Endothelial cell of umbilical vein (primary cell): ENCODE measurements at regions not wholly inside any gene's neighbourhood (a gene's known extent, or its start where the extent isn't known, plus 50 kb on each side); places are given as distances from the start of the nearest gene placed in this dataset.

ENCODE experiments used
- BruUV-seq: library from RNA; stranded (reverse); fragments of 400-500 nt; replicated peaks from 2 replicates; lab custom pipeline; 2021; lab: Mats Ljungman, UMichigan
- CTCF ChIA-PET: fragments of 300-600, 350-600 bp; sonication (Branson Sonifier 250); formaldehyde crosslinking; loops from one replicate; lab custom pipeline; 2021; ENCODE audit warnings: antibody characterized with exemption, inconsistent platforms; lab: Charles Lee
- POLR2A ChIA-PET: fragments of 300-600, 350-600 bp; sonication (Branson Sonifier 250); formaldehyde crosslinking; loops from one replicate; lab custom pipeline; 2021; ENCODE audit warnings: antibody characterized with exemption, inconsistent platforms; lab: Charles Lee
- DNase-seq: peaks from one replicate; pipeline ENCODE4 v3.0.0-alpha.2; 2011; ENCODE audit warnings: low read depth, low spot score
- FAIRE-seq: peaks from 2 replicates; lab custom pipeline; 2011; peaks lifted over from hg19 to GRCh38; lab: Jason Lieb, UNC
- H2AFZ ChIP-seq: 2 replicates; pipeline ENCODE4 v1.6.0; 2012; ENCODE audit warnings: low read depth, low read length, control low read depth, inconsistent platforms
- H3K27ac ChIP-seq: 2 replicates; pipeline ENCODE4 v1.5.1; 2011; ENCODE audit warnings: low read depth, mild to moderate bottlenecking, control low read depth, low read length, moderate library complexity; ENCODE audit not compliant: insufficient read depth
- H3K27me3 ChIP-seq, 2 experiments: 2 replicates each; pipeline versions ENCODE4 v1.6.0 to v1.6.1; 2011; ENCODE audit warnings: low read length in 2 of 2, mixed read lengths in 1 of 2; ENCODE audit not compliant: control insufficient read depth in 2 of 2, insufficient read depth in 2 of 2
- H3K36me3 ChIP-seq, 2 experiments: 2 replicates in 1 of 2; 3 replicates in 1 of 2; pipeline ENCODE4 v1.5.1; 2011; ENCODE audit warnings: low read length in 2 of 2, mild to moderate bottlenecking in 1 of 2, moderate library complexity in 1 of 2; ENCODE audit not compliant: control insufficient read depth in 2 of 2, insufficient read depth in 2 of 2; ENCODE audit errors: extremely low read depth in 1 of 2
- H3K4me1 ChIP-seq: 3 replicates; pipeline ENCODE4 v1.5.1; 2011; ENCODE audit warnings: mild to moderate bottlenecking, low read length; ENCODE audit not compliant: control insufficient read depth, insufficient read depth; ENCODE audit errors: extremely low read depth
- H3K4me2 ChIP-seq: 2 replicates; pipeline ENCODE4 v1.6.1; 2011; ENCODE audit warnings: low read length, control low read depth, mixed read lengths; ENCODE audit not compliant: insufficient read depth
- H3K4me3 ChIP-seq, 3 experiments: fragments of 200-600 bp in 1 of 3; sonication (generic), shearing (Covaris generic) in 1 of 3; replicated peaks in 1 of 3; 2 replicates each; pipeline ENCODE4 v1.5.1; 2011 to 2016; ENCODE audit warnings: control low read depth in 3 of 3, low read length in 3 of 3, mild to moderate bottlenecking in 2 of 3, inconsistent platforms in 1 of 3, low read depth in 1 of 3, moderate library complexity in 1 of 3; ENCODE audit not compliant: insufficient read depth in 1 of 3
- H3K79me2 ChIP-seq: 2 replicates; pipeline ENCODE4 v1.6.0; 2012; ENCODE audit warnings: low read length, inconsistent platforms; ENCODE audit not compliant: control insufficient read depth, insufficient read depth
- H3K9ac ChIP-seq: replicated peaks from 2 replicates; pipeline ENCODE3; 2011; ENCODE audit warnings: low read length, control low read depth; ENCODE audit not compliant: insufficient read depth; ENCODE audit errors: extremely low read depth
- H3K9me1 ChIP-seq: replicated peaks from 3 replicates; pipeline ENCODE4 v1.6.0; 2011; ENCODE audit warnings: mild to moderate bottlenecking, low read length; ENCODE audit not compliant: control insufficient read depth, insufficient read depth; ENCODE audit errors: extremely low read depth
- H3K9me3 ChIP-seq: replicated peaks from 2 replicates; pipeline ENCODE4 v1.5.1; 2012; ENCODE audit warnings: low read length, inconsistent platforms; ENCODE audit not compliant: control insufficient read depth, insufficient read depth
- H4K20me1 ChIP-seq: replicated peaks from 2 replicates; pipeline ENCODE3; 2011; ENCODE audit warnings: mild to moderate bottlenecking, low read length; ENCODE audit not compliant: control insufficient read depth, insufficient read depth; ENCODE audit errors: extremely low read depth
- EZH2 ChIP-seq: IDR thresholded peaks from 2 replicates; pipeline ENCODE4 v1.6.1; 2012; ENCODE audit warnings: borderline replicate concordance, low read depth, mild to moderate bottlenecking, moderate library complexity, low read length, inconsistent platforms; ENCODE audit not compliant: severe bottlenecking
- FOS ChIP-seq: IDR thresholded peaks from 2 replicates; pipeline ENCODE4 v1.6.1; 2011; ENCODE audit warnings: mild to moderate bottlenecking, low read length, moderate library complexity, borderline replicate concordance; ENCODE audit not compliant: insufficient read depth
- GATA2 ChIP-seq: IDR thresholded peaks from 2 replicates; pipeline ENCODE4 v1.7.0; 2011; ENCODE audit warnings: low read depth, mild to moderate bottlenecking, moderate library complexity, mixed read lengths, low read length; ENCODE audit not compliant: insufficient read length, insufficient read depth
- JUN ChIP-seq: IDR thresholded peaks from 2 replicates; pipeline ENCODE4 v1.6.1; 2011; ENCODE audit warnings: borderline replicate concordance, low read depth; ENCODE audit not compliant: insufficient read length, insufficient read depth
- POLR2A ChIP-seq: IDR thresholded peaks from 2 replicates; pipeline ENCODE4 v1.6.1; 2012; ENCODE audit warnings: low read depth, mild to moderate bottlenecking, control low read depth, low read length
- POLR2AphosphoS5 ChIP-seq: IDR thresholded peaks from 2 replicates; pipeline ENCODE4 v1.6.1; 2012; ENCODE audit warnings: low read depth, mild to moderate bottlenecking, control low read depth, low read length, moderate library complexity; ENCODE audit not compliant: insufficient read depth
- dilution Hi-C: fragments of 300-500 bp; cut with MboI; formaldehyde crosslinking; loops from one replicate; pipeline ENCODE4 v1.15.0; 2019; ENCODE audit warnings: low sequenced_read_pairs; ENCODE audit not compliant: extremely low pct_ligation_motif_present
- intact Hi-C: fragments of 100-400 bp; cut with micrococcal nuclease; formaldehyde crosslinking; loops from one replicate; pipeline ENCODE4 v1.10.0; 2022
- TF ChIP-seq, protein P1 (sequence below): IDR thresholded peaks from 2 replicates; pipeline ENCODE4 v1.6.1; 2011; ENCODE audit not compliant: insufficient read depth, insufficient read length
- TF ChIP-seq, protein P2 (sequence below), 2 donors: IDR thresholded peaks; 1 replicate in 1 of 2; 2 replicates in 1 of 2; pipeline ENCODE4 v1.5.1; 2011; ENCODE audit warnings: low read length in 2 of 2, mild to moderate bottlenecking in 2 of 2, moderate library complexity in 2 of 2, control low read depth in 1 of 2, inconsistent platforms in 1 of 2, low read depth in 1 of 2; ENCODE audit not compliant: insufficient read depth in 1 of 2; ENCODE audit errors: extremely low read depth in 1 of 2

DNA sequence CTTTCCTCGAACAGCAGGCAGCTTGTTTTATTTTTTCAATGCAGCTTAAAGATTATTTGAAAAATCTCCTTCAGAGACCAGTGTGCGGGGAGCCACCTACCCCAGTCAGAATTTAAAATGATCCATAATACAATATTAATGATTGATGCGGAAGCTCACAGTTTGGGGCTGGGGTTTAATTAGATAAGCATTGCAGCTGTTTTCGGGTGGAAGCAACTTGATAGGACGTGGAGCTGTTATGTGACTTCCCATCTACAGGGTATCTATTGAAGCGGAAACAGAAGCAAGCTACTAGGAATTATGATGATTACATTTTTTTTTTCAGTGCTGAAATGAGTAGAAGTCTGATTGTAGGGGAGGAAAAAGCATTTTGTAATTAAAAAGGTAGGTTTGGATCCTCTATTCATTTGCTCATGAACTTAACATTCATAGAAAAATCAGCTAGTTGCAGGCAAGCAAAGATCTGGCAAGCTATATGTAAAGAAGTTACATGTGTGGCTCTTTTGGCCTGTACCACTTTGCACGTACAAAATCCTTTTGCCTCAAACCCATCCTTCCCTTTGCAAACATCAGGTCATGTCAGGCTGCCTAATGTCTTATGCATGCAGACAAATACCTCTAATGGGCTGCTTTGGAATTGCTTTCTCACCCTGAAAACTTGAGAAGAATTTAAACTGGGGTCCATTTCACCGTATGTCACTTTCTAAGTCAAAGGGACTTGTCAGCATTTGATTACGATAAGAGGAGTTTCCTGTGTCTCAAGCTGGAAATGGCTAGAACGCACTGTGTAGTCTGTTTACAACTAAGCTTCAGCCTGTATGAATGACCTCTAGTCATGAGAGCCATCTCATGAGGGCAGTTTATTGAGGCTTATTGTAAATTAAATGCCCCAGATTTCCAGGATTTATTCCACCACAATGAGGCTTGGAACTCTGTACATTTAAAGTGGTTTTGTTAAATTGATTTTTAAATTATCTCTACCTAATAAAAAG, 267.1 kb upstream of the TMTC4 start:
- no peaks in the 10 kb centered on the region for H3K9me3 ChIP-seq
- no peak for FAIRE-seq
- H3K9me1 ChIP-seq: no peaks in the 10 kb centered on the region
- no peaks in the 10 kb centered on the region for H4K20me1 ChIP-seq
- CTCF ChIA-PET: interaction anchor here (1.0 kb wide), 1 partner anchor 19 kb away, joined by 3 read pairs; no protein-coding TSS in a partner anchor
- H2AFZ ChIP-seq: no peak overlapping the region
- H3K4me2 ChIP-seq: no peak overlapping the region
- H3K9ac ChIP-seq: no peak overlapping the region
- no peaks in the 10 kb centered on the region for H3K79me2 ChIP-seq
- H3K4me1 ChIP-seq: no peaks in the 10 kb centered on the region
- no TSS peak for BruUV-seq
- H3K36me3 ChIP-seq: no peaks in the 10 kb centered on the region
- no peaks in the 10 kb centered on the region for H3K27me3 ChIP-seq
- POLR2A ChIA-PET: no interaction called here
- dilution Hi-C loops (no loop called here), intact Hi-C loops (no loop called here)
- no peak for TF ChIP-seq POLR2AphosphoS5
- no peak for TF ChIP-seq GATA2
- no peak for TF ChIP-seq JUN
- TF ChIP-seq POLR2A: no peak
- TF ChIP-seq FOS: no peak
- TF ChIP-seq, protein P1, sequence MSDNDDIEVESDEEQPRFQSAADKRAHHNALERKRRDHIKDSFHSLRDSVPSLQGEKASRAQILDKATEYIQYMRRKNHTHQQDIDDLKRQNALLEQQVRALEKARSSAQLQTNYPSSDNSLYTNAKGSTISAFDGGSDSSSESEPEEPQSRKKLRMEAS: no peak
- TF ChIP-seq, protein P2, sequence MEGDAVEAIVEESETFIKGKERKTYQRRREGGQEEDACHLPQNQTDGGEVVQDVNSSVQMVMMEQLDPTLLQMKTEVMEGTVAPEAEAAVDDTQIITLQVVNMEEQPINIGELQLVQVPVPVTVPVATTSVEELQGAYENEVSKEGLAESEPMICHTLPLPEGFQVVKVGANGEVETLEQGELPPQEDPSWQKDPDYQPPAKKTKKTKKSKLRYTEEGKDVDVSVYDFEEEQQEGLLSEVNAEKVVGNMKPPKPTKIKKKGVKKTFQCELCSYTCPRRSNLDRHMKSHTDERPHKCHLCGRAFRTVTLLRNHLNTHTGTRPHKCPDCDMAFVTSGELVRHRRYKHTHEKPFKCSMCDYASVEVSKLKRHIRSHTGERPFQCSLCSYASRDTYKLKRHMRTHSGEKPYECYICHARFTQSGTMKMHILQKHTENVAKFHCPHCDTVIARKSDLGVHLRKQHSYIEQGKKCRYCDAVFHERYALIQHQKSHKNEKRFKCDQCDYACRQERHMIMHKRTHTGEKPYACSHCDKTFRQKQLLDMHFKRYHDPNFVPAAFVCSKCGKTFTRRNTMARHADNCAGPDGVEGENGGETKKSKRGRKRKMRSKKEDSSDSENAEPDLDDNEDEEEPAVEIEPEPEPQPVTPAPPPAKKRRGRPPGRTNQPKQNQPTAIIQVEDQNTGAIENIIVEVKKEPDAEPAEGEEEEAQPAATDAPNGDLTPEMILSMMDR (IDR thresholded peaks at IDR 0.05; ENCODE audit: extremely low read depth in 1 of 2, insufficient read depth in 1 of 2, low read depth in 1 of 2, low read length in 2 of 2): no peak
- TF ChIP-seq EZH2: no peak
- H3K4me3 ChIP-seq: no peak overlapping the region
- no peak for DNase-seq
- H3K27ac ChIP-seq: no peak overlapping the region
